MG63 (cell line): ENCODE measurements at regions not wholly inside any gene's neighbourhood (a gene's known extent, or its start where the extent isn't known, plus 50 kb on each side); places are given as distances from the start of the nearest gene placed in this dataset.

Experiments used
- DNase-seq: peaks from one replicate; pipeline ENCODE4 v3.0.0-alpha.2; 2020
- H3K27me3 ChIP-seq: fragments of 250-450 bp; sonication (Bioruptor Pico); 2 replicates; pipeline ENCODE4 v1.5.1; 2020; ENCODE audit warnings: mild to moderate bottlenecking, moderate library complexity
- H3K36me3 ChIP-seq: fragments of 250-450 bp; sonication (Bioruptor Pico); 2 replicates; pipeline ENCODE4 v1.5.1; 2020; ENCODE audit warnings: mild to moderate bottlenecking, moderate library complexity
- H3K4me3 ChIP-seq: fragments of 250-450 bp; sonication (Bioruptor Pico); 2 replicates; pipeline ENCODE4 v1.5.1; 2020; ENCODE audit warnings: mild to moderate bottlenecking, moderate library complexity
- H3K9me3 ChIP-seq: fragments of 250-450 bp; sonication (Bioruptor Pico); 2 replicates; pipeline ENCODE4 v1.5.1; 2020; ENCODE audit warnings: mild to moderate bottlenecking, moderate library complexity

DNA sequence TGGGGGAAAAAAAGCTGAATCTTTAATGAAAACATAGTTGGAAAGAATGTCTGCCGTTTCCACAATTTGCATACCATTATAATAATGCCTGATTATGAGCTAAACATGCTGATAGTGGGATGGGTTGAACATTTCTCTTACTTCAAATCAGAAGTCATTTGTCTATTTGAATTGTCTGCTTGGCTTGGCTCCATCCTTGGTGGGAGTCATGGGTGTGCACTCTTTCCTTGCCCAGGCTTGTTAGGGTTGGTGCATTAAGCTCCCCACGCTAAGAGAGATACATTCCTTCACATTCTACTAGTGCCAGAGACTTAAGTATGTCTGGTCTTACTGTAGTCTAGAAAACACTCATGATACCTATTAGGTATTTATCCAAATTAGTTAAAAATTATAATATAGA, 121.4 kb upstream of the RARB start:
- no peaks in the 10 kb centered on the region for H3K9me3 ChIP-seq
- DNase-seq, result no peak
- no peaks in the 10 kb centered on the region for H3K36me3 ChIP-seq
- no peaks in the 10 kb centered on the region for H3K27me3 ChIP-seq
- no peak overlapping the region for H3K4me3 ChIP-seq

DNA sequence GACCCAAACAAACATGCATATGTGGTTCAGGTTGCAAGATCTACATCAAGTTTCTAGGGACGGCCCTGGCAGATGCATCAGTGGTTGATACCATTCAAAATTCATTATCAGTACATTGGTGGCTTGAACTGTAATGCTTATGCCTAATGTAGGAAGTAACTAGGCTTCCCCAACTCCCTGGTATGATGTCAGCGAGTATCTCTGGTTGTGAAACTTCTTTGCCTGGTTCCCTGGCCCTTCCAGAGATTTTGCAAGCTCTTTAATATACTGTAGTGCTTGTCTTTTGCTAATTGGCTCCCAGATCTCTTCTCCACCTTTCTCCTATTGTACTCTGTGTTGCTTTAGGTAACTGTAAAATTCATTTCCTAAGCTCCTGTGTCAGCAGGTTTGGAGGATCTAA, 114.8 kb upstream of the RARB start:
- no peaks in the 10 kb centered on the region for H3K27me3 ChIP-seq
- no peak overlapping the region for H3K4me3 ChIP-seq
- DNase-seq, result no peak
- H3K36me3 ChIP-seq, result no peaks in the 10 kb centered on the region
- no peaks in the 10 kb centered on the region for H3K9me3 ChIP-seq

DNA sequence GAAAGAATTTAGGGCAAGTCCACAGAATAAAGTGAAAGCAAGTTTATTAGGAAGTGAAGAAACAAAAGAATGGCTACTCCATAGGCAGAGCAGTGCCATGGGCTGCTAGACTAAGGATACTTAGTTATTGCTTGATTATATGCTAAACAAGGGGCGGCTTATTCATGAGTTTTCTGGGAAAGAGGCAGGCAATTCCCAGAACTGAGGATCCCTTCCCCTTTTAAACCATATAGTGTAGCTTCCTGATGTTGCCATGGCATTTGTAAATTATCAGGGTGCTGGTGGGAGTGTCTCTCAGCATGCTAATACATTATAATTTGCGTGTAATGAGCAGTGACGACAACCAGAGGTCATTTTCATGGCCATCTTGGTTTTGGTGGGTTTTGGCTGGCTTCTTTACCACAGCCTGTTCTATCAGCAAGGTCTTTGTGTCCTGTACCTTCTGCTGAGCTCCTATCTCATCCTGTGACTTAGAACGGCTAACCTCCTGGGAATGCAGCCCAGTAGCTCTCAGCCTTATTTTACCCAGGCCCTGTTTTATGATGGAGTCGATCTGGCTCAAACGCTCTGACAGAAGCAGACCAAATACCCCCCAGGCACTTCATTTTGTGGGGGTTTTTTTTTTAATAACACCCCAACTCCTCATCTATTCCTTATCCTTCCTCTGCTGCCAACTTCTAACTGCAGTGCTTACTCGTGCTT, 103.0 kb upstream of the RARB start:
- DNase-seq, result no peak
- Histone ChIP-seq H3K4me3 (no peak overlapping the region), H3K9me3 (no peaks in the 10 kb centered on the region), H3K36me3 (no peaks in the 10 kb centered on the region), H3K27me3 (no peaks in the 10 kb centered on the region)

DNA sequence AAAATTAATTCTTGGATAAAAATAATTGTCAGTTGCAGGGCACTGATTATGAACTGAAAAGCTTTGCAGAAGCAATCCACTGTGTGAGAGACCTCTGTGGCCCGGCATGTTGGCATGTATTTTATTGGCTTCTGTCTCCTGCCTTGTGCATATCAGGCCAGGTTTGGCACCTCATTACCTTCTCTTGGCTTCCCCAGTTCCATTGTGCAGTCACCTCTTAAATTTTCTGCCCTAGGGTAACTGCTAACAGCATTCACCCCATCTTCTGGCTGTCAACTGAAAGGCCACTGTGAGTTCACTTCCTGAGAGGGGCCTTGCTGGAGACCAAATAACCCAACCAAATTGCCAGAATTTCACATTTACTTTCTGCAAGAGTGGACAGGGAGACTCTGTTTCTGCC, 92.7 kb upstream of the RARB start:
- H3K36me3 ChIP-seq, result no peaks in the 10 kb centered on the region
- H3K4me3 ChIP-seq, result no peak overlapping the region
- no peaks in the 10 kb centered on the region for H3K9me3 ChIP-seq
- no peak for DNase-seq
- no peaks in the 10 kb centered on the region for H3K27me3 ChIP-seq

DNA sequence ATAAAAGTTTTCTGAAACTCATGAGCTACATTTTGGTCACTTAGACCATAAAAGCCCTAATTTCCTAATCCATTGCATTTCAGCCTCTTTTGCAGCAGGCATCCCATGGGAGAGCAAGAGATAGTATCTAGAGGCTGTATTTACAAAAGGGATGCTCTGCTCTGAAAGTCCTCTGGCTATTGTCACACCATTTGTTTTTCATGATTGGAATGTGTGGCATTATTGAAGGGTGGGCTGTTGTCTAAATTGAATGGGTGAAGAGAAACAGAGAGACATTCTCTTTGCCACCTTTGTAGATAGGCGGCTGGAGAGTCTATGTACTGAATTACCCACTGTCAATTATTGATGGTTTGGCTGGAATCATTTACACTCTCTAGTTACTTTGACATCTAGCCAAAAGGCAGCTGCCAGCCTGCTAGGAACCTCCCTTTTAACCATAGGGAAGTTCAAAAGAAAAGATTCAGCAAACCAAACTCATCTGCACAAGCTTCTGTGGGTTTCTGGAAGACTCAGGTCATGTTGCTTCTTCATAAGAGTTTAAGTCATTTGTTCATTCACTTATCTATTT, 89.8 kb upstream of the RARB start:
- Histone ChIP-seq H3K27me3 (no peaks in the 10 kb centered on the region), H3K9me3 (no peaks in the 10 kb centered on the region), H3K36me3 (no peaks in the 10 kb centered on the region), H3K4me3 (no peak overlapping the region)
- no peak for DNase-seq

DNA sequence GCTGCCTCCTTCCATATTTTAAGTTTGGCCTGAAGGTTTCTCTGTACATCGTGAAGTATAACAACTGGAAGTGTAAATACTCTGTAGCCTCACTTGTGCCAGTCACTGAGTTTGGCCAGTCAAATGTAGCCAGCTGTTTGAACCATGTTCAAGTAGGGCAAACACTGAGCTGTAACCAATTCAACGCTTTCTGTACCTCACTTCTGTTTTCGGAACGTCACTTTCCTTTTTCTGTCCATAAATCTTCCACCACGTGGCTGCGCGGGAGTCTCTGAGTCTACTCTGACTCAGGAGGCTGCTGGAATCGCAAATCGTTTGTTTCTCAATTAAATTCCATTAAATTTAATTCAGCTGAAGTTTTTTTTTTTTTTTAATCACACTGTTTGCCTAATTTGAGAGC, 88.8 kb upstream of the RARB start:
- Histone ChIP-seq H3K9me3 (no peaks in the 10 kb centered on the region), H3K4me3 (no peak overlapping the region), H3K36me3 (no peaks in the 10 kb centered on the region), H3K27me3 (no peaks in the 10 kb centered on the region)
- DNase-seq, result no peak

DNA sequence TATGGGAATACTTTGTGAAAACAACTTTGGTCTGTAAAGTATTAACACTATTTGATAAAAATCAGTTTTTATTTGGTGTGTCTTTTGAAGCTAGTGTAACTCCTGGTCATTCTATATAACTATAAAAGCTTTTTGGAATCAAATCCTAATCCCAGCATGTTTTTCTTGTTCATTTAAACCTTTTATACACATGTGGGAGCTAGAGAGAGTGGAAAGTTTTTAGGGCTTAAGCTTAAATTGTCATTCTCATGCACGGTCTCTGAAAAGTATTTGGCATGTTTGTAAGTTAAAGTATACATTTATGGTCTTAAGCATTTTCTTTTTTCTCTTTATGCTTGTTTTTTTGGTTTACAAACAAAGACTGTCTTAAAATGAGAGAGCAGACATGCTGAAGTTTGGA, 83.4 kb upstream of the RARB start:
- DNase-seq, result no peak
- Histone ChIP-seq H3K9me3 (no peaks in the 10 kb centered on the region), H3K36me3 (no peaks in the 10 kb centered on the region), H3K27me3 (no peaks in the 10 kb centered on the region), H3K4me3 (no peak overlapping the region)

DNA sequence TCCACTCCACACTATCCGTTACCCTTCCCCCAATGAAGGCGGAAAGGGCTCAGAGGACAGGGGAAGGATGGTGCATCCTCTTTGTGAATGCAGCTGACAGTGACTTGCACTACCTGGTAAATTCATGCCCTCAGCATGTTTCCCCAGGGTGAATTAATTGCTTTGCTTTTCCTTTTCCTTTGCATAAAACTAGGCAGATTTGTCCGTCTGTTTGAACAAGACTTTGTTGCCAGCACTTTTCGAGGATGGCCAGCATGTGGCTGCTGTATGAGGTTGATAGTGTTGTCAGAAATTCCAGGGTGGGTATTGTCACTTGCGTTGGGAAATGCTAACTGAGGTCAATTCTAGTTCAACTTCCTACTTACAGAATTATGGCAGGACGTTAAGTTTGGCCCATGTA, 79.0 kb upstream of the RARB start:
- no peaks in the 10 kb centered on the region for H3K36me3 ChIP-seq
- no peak for DNase-seq
- no peaks in the 10 kb centered on the region for H3K9me3 ChIP-seq
- no peaks in the 10 kb centered on the region for H3K27me3 ChIP-seq
- H3K4me3 ChIP-seq, result no peak overlapping the region

DNA sequence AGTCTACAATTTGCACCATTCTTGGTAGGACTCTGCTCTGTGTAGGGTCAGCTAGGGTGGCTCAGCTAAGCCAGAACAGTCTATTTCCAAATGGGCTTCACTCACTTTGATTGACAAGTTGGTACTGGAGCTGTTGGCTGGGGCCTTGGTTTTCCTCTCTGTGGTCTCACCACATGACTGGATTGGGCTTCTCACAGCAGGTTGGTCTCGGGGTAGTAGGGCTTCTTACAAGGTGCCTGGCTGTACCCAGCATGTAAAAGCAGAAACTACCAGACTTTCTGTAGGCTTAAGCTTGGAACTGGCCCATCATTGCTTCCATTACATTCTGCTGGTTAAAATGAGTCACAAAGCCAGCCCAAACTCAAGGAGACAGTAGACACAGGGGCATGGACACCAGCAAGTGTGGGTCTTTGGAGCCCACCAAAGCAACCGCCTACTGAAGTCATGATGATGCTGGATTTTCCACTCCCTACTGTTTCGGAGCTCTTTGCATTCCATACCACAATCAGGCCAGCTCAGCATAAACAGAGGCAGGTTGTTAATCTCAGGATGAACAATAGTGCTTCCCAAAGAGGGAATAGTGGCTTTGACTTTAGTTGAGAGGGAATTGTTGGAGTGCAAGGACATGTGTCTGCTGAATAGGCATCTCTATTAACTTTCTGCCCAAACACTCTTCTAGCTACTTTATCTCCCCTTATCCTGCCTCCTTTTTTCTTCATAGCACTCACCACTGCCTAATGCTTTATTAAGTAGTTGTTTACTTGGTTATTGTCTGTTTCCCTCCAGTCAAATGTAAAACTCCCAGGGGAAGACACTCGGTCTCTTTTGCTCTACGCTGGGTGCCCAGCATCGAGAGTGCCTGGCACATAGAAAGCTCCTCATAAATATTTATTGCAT, 78.0 kb upstream of the RARB start:
- H3K27me3 ChIP-seq, result no peaks in the 10 kb centered on the region
- DNase-seq, result no peak
- H3K9me3 ChIP-seq, result no peaks in the 10 kb centered on the region
- H3K4me3 ChIP-seq, result no peak overlapping the region
- H3K36me3 ChIP-seq, result no peaks in the 10 kb centered on the region

DNA sequence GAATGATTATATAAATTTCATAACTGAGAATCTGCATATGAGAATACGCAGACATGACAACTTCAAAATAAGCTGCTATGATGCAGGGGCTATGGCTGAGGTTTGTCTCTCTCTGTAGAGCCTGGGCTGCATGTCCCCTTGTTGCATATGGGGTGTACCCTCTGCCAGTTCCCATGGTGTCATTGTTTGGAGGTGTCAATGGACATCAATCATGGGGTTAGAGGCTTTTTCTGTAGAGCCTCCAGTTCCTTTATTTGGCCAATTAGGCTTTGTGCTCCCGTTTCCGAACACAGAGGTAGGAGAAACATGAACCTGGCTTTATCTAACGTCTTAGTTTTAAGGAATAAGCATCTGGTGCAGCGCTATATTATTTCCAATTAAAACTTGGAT, 77.3 kb upstream of the RARB start:
- Histone ChIP-seq H3K4me3 (no peak overlapping the region), H3K36me3 (no peaks in the 10 kb centered on the region), H3K9me3 (no peaks in the 10 kb centered on the region), H3K27me3 (no peaks in the 10 kb centered on the region)
- DNase-seq, result no peak

DNA sequence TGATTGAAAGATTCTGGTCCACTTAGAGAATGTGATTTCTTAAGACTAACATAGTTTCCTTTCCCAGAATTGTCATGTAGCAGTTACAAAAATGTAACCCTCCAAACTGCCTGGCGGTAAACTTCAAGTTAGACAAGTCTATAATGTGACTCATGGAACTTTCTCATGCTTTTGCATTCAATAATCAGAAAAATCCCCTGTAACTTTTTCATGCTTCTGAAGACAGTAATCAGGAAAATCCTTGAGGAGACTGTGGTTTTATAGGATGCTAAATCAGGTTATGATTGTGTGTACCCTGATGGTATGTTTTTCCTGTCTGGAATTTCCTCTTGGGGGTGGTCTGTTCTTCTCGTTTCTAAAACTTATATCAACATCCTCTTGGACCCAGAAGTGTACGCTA, 74.0 kb upstream of the RARB start:
- Histone ChIP-seq H3K36me3 (no peaks in the 10 kb centered on the region), H3K9me3 (no peaks in the 10 kb centered on the region), H3K27me3 (no peaks in the 10 kb centered on the region), H3K4me3 (no peak overlapping the region)
- DNase-seq, result no peak

DNA sequence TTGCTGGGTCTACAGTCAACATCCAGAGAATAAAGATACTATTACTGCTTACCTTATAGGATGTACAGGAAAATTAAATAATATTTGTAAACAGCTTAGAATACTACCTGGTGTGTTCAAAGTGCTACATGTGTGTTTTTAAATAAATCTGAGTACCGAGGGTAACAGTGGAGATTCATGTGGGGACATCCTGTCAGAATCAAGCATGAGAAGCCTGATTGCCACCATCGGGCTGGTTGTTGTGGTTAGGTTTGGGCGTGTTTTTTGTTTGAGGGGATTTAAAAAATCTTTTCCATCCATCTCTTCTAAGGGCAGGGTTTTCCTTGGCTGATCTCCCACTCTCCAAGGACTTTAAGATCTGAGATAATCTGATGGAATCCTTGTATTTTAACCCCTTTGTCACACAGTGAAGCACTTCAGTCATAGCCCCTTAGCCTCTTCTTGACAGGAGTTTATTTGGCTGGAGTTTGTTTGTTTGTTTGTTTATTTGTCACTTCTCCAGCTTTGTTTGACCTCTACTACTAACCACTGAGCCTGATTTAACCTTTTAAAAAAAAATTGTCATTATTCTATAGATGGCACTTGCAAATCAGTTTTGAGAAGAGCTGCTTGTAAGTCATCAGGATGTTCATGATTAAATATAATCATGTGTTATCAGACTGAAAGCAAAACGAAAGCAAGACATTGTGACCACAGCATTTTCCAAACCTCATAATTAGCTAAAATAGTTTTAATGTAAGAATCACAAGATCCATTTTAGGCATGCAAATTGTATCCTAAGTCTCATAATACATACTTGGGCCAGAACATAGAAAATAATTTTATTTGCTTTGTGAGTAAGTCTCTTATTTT, 72.8 kb upstream of the RARB start:
- no peak for DNase-seq
- no peaks in the 10 kb centered on the region for H3K9me3 ChIP-seq
- H3K27me3 ChIP-seq, result no peaks in the 10 kb centered on the region
- peak overlapping the region; percentile 19 for H3K4me3 ChIP-seq
- no peaks in the 10 kb centered on the region for H3K36me3 ChIP-seq

DNA sequence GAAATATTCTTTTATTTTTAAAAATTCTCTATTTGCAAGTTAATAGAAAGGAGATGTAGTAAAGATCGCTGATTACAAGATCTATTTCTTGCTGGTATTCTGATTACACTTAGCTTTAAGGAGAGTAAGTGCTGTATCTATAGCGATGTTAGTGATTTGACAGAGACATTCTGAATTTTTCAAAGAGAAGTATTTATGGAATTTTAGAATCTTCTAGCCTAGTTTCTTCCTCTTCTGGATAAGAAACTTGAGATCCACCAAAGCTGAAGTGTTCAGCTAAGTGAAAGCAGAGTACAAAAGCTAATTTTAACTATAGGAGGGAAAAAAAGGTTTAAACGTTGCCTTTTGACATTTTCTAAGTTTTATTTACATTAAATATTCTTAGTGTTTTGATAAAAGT, 72.1 kb upstream of the RARB start:
- no peaks in the 10 kb centered on the region for H3K9me3 ChIP-seq
- H3K4me3 ChIP-seq, result peak overlapping the region; percentile 19
- DNase-seq, result no peak

DNA sequence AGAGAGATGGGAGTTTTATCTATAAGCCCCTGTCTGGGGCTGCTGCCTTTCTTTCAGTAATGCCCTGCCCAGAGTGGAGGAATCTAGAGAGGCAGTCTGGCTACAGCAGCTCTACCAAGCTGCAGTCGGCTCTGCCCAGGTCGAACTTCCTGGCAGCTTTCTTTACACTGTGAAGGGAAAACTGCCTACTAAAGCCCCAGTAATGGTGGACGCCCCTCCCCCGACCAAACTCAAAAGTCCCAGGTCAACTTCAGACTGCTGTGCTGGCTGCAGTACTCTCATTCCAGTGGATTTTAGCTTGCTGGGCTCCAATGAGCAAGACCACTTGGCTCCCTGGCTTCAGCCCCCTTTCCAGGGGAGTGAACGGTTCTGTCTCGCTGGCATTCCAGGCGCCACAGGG, 65.9 kb upstream of the RARB start:
- Histone ChIP-seq H3K4me3 (no peak overlapping the region), H3K36me3 (no peaks in the 10 kb centered on the region), H3K27me3 (no peaks in the 10 kb centered on the region), H3K9me3 (no peaks in the 10 kb centered on the region)
- DNase-seq, result no peak

More for the DNA sequence above, 72.1 kb upstream of the RARB start:
- H3K36me3 ChIP-seq, result no peaks in the 10 kb centered on the region
- H3K27me3 ChIP-seq, result no peaks in the 10 kb centered on the region

DNA sequence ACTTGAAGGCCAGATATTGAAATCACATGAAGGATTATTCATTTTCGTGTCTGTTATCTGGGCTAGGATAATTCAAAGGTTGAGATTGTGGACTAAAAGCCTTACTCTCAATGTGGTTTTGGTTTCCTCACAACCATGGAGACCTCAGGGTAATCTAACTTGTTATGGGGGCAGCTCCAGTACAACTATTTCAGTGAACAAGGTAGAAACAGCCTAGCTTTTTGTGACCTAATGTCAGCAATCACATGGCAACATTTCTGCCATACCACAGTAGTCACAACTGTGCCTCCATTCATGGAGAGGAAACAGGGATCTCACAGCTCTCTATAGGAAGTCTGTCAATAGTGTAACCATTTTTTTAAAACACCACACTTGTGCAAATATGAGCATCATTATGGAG, 62.4 kb upstream of the RARB start:
- no peaks in the 10 kb centered on the region for H3K9me3 ChIP-seq
- H3K27me3 ChIP-seq, result no peaks in the 10 kb centered on the region
- no peak for DNase-seq
- no peak overlapping the region for H3K4me3 ChIP-seq
- no peaks in the 10 kb centered on the region for H3K36me3 ChIP-seq

DNA sequence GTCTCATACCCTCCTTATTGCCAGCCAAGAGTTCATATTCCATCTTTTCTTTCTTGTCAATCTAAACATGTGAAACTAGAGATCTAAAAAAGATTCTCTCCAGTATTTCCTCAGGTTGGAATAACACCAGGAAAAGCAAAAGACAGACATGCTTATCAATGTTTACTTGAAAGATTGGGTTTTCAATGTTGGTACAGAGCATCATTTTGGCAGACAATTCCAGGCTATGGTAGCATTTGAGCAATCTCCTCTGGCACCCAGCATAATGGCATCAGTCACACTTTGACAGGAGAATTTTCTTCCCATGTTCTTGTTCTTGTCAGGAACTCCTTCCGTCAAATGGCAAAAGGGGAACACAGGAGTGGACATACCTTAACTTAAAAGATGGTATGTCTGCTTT, 61.0 kb upstream of the RARB start:
- Histone ChIP-seq H3K27me3 (no peaks in the 10 kb centered on the region), H3K4me3 (no peak overlapping the region), H3K9me3 (no peaks in the 10 kb centered on the region), H3K36me3 (no peaks in the 10 kb centered on the region)
- no peak for DNase-seq

DNA sequence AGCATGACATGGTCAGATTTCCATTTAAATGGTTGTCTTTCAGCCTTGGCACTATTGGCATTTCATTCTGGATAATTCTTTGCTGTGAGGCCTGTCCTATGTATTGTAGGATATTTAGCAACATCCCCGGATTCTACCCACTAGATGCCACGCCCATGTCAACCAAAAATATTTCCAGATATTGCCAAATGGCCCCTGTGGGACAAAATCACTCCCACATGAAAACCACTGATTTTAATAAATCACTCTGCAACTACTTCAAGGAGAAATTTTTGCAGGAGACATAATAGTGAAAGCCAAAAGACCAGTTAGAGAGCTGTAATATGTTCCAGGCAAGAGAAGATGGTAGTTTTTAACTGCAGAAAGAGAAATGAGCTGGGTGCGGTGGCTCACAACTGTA, 55.9 kb upstream of the RARB start:
- Histone ChIP-seq H3K27me3 (no peaks in the 10 kb centered on the region), H3K9me3 (no peaks in the 10 kb centered on the region), H3K36me3 (no peaks in the 10 kb centered on the region), H3K4me3 (no peak overlapping the region)
- no peak for DNase-seq
